Fibroblast of upper back skin (primary cell): ENCODE measurements at regions not wholly inside any gene's neighbourhood (a gene's known extent, or its start where the extent isn't known, plus 50 kb on each side); places are given as distances from the start of the nearest gene placed in this dataset.

Source experiments
- DNase-seq: peaks from one replicate; pipeline ENCODE4 v3.0.0-alpha.2; 2013

DNA sequence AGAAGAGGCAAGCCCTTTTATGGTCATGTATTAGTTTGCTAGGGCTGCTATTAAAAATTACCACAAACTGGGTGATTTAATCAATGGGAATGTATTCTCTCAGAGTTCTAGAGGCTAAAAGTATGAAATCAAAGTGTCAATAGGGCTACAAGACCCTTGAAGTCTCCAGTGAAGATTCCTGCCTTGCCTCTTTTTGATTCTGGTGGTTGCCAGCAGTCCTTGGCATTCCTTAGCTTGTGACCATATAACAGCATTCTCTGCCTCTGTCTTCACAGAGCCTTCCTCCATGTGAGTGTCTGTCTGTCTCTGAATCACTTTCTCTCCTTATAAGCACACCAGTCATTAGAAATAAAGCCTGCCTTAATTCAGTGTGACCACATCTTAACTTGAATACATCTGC, 282.7 kb downstream of the KCNN2 start:
- no peak for DNase-seq

DNA sequence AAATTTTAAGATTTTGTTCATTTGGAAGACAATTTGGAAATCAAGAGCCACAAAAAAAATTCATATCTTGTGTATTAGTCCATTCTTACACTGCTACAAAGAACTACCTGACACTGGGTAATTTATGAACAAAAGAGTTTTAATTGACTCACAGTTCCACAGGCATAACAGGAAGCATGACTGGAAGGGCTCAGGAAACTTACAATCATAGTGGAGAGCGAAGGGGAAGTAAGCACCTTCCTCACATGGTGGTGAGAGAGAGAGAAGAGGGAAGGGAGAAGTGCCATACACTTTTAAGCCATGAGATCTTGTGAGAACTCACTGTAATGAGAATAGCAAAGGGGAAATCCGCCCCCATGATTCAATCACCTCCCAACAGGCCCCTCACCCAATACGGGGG, 274.4 kb downstream of the KCNN2 start:
- DNase-seq, result no peak

- peak; percentile 32 for DNase-seq
Measured at GRCh38 chr5:114634967-114635901, 273.4 kb downstream of the KCNN2 start.

DNA sequence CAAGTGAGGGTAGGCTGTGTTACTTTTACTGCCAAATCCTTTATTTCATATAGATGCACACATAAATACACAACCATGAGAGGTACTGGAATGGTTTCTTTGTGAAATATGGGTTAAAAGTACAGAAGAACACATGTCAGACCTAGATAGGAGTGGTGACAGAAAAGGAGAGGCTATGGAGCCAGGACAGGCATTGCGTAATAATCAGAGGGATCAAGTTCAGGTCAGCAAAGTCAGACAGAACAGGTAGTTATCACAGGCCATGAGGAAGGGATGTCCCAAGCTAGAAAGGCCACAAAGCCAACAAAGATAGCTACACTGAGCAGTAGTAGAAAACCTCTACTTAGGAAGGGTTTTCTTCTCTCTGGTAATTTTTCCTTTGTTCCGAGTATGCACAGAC, 272.6 kb downstream of the KCNN2 start:
- DNase-seq, result no peak

DNA sequence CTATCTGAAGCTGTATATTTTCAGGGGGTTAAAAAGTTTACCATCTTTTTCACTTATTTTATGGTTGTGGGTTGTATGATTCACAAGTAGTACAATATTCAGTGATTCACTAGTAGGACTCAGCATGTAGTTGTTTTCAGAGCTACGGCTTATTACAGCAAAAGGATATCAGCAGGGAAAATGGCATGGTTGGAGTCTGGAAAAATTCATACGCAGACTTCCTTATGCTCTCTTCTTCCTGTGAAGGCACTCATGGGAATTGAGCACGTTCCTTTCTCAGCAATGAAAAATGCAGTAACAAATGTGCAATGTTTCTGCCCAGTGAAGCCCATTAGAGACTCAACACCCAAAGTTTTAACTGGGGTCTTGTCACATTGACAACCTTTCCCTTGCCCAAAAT, 250.5 kb downstream of the KCNN2 start:
- DNase-seq, result peak; percentile 55

DNA sequence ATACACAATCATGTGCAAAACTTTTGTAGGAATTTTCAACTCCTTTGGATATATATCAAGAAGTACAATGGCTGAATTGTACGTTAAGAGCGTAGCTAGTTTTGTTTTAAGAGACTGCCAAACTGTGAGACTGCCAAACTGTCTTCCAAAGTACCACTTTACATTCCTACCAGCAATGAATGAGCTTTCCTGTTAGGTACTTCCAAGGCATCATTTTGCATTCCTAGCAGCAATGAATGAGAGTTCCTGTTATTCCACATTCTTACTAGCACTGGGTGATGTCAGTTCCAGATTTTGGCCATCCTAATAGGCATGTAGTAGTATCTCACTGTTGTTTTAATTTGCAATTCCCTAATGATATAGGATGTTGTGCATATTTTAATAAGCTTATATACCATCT, 219.3 kb downstream of the KCNN2 start:
- no peak for DNase-seq

DNA sequence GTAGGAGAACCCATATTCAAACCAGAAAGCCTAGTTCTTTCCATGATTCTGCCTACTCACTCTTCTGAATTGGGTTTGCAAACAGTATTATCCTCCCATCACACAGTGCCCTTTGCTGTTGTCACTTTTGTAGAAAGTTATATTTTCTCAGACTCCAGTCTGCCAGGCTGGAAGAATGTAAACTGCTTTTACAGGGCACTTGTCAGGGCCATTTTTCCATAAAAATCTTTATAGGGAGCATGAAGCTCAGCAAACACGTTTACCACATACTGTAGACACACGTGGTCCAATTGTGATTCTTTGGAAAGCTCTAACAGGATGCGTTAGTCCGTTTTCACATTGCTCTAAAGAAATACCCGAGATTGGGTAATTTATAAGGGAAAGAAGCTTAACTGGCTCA, 204.0 kb downstream of the KCNN2 start:
- DNase-seq, result no peak

DNA sequence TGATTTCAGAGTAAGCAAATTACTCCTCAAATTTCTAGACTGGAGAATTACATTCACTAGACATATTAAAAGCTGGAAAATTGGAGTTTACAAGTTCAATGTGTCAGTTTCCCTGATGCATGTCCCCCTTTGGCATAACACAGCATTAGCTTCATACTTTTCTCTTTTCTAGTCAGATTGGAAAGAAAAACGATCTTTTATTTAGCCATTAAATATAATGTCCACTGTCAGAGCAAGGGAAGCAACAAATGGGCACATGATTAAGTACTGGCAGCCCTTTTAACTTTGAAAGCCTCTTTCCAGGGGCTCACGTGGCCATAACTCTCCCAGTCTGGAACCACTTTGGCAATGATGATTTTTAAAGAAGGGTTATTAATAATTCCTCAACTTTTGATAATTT, 203.3 kb downstream of the KCNN2 start:
- DNase-seq, result no peak

GRCh38 chr5:114561415-114561814, 199.5 kb downstream of the KCNN2 start:
- DNase-seq, result no peak
